Hematopoietic multipotent progenitor cell treated with erythropoietin and hydrocortisone succinate and interleukin-3 and kit ligand, for 6 days (in vitro differentiated cells): ENCODE measurements at regions not wholly inside any gene's neighbourhood (a gene's known extent, or its start where the extent isn't known, plus 50 kb on each side); places are given as distances from the start of the nearest gene placed in this dataset.
A peak's percentile ranks its signal among the peaks of the same experiment; 100 is the strongest.
"Not testable (repeated sequence)": the region's sequence is repeated elsewhere in the genome, so short reads cannot be mapped to it uniquely, and the experiment has no call there.

Source experiments
- DNase-seq: peaks from one replicate; pipeline ENCODE4 v3.0.0-alpha.2; 2015

DNA sequence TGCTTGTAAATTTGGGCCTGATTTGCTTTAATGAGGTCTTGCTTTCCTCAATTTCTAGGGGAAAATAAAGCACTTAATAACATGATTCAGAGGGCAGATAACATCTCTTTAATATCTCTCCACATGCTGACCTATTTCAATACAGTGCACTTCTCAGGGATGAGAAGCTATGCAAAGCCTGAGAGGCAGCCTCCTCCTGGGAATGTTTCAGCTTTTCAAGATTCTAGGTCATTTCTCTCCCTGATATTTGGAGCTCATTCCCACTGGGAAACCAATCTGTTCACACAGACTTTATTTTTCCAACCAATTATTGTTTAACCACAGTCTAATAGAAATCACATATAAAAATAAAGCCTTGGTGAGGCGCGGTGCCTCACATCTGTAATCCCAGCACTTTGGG lies 67.0 kb upstream of the LSAMP start:
- DNase-seq: no peak

DNA sequence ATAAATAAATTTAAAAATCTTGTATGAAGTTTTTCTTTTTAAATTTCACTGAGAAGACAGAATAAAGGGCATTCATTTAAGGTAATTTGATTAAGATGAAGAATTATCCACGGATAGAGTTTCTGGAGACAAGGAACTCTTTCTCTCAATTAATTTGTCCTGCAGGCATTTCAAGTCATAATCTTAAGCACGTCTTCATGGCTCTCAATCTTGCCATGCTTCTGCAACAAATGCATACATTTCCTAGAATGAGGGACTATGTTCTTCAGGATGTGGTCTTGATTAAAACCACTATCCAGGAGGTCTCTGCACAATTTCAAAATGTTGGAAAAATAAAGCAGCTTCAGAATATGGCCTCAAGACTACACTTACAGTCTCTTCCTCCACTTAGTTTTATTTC lies 67.6 kb upstream of the LSAMP start:
- no peak for DNase-seq

DNA sequence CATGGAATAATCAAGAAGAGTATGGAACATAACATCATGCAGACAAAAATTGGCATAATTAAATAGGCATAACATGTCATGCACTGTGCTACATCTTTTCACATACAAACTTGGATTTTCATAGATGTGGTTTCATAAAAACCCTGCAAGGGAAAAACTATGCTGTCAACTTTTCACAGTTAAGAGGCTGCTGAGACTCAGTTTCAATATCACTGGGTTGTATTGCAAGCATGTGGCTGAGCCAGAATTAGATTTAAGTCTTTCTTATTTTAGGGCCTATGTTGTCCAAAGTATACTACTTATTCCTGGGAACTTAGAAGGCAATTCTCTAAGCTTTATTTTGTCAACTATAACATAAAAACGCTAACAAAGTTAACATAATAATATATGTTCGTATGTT lies 70.7 kb upstream of the LSAMP start:
- no peak for DNase-seq

DNA sequence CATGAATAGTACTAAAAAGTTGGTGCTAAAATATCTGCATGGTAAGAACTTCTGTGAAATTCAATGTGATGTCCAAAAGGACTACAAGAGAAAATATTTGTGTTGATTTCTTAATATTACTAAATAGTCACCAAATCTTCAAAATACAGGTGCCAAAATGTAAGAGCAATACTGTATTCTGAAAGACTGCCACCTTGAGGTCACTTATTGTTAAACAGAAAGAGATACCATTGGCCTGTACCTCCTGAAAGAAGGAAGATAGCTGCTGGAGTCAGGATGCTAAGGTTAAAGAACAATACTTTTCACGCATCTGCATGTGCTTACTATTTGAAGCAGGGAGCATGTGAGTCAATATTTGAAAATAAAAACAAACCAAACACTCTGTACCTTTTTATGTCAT lies 72.0 kb upstream of the LSAMP start:
- peak; percentile 27 for DNase-seq

DNA sequence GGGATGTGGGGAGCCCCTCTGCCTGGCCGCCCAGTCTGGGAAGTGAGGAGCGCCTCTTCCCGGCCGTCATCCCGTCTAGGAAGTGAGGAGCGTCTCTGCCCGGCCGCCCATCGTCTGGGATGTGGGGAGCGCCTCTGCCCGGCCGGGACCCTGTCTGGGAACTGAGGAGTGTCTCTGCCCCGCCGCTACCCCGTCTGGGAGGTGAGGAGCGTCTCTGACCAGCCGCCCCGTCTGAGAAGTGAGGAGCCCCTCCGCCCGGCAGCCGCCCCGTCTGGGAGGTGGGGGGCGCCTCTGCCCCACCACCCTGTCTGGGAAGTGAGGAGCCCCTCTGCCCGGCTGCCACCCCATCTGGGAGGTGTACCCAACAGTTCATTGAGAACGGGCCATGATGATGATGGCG lies 73.8 kb upstream of the LSAMP start:
- not testable (repeated sequence) for DNase-seq

DNA sequence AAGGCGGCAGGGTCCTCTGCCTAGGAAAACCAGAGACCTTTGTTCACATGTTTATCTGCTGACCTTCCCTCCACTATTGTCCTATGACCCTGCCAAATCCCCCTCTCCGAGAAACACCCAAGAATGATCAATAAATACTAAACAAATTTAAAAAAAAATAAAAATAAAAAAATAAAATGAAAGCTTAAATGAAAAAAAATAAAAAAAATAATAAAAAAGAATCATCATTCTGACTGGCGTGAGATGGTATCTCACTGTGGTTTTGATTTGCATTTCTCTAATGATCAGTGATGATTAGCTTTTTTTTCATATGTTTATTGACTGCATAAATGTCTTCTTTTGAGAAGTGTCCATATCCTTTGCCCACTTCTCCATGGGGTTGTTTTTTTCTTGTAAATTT lies 74.5 kb upstream of the LSAMP start:
- DNase-seq: not testable (repeated sequence)

DNA sequence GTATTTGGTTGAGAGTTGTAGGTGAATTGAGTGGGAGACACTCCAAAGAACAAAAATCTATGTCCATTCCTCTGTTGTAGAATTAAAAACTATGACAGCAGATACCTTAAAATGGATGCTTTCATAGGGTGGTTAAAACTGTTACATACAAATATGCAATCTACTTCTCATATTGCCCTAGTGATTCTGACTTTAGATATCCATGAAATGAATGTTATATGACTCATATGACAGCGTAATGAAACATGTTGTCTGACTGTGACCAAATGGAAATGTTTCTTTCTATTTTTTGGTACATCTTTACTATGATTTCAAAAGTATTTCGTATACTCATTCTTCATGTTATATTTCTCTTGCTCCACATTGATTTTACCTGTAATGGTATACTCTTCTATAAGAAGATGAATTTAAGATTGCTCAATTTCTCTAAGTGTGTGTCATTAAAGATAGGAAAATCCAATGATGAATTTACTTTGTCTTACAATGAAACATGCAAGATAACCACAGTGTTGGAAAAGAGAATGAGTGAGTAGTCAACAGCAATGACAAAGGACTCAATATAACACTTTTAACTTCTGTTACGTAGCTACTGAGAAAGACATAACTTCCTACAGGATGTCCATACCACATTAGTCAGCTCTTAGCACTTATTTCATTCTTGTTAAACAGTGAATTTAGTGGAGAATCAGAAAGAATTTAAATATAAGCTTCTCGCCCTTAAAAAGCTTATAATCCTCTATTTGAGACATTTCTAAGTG lies 79.3 kb upstream of the LSAMP start:
- DNase-seq: no peak

DNA sequence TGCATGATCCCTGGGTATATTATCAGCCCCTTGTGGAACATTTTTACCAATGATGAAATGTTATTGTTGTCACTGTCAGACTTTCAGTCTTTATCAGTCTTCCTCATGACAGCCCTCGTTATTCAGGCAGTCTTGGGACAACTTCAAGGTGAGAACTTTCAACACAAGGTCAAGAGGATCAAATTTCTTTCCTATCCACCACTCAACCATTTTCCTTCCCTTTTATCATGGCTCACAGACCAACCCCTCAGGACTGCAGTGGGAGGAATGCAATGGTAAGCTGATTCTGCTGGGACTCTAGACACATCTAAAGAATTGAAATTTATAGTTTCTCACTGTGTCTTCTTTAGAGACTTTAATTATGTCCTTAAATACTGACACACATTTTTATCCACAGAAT lies 107.0 kb upstream of the LSAMP start:
- no peak for DNase-seq

DNA sequence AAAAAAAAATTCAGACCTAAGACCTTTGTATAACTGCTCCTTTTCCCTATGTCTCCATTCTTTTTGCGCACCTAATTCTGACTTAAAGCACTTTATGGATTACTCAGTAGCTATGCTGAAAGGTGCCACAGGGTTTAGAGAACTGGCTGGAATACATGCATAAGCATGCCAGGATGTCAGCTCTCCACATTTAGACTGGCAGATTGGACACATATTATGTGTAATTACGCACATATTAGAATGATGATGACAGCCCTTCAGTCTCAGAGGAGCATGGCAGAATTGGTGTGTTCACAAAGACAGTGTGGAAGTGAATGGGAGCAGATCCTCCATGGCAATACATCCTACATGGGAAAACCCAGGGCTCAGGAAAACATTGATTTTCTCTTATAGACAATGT lies 108.1 kb upstream of the LSAMP start:
- no peak for DNase-seq

DNA sequence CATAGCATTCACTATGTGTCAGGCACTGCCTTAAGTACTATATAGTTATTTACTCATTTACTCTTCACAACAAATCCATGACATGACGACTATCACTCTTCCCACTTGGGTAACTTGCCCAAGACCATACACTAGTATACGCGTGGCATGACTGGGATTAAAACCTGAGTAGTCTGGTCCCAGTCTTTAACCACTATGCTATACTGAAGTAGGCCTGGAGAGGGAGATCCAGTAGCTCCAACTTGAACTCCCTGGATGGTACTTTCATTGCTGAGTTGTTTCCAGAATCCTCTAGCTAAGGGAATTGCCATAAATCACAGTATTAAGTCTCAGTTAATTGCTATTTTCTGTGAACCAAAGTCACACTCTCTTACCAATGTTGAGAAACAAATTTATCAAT lies 116.2 kb upstream of the LSAMP start:
- DNase-seq: no peak

DNA sequence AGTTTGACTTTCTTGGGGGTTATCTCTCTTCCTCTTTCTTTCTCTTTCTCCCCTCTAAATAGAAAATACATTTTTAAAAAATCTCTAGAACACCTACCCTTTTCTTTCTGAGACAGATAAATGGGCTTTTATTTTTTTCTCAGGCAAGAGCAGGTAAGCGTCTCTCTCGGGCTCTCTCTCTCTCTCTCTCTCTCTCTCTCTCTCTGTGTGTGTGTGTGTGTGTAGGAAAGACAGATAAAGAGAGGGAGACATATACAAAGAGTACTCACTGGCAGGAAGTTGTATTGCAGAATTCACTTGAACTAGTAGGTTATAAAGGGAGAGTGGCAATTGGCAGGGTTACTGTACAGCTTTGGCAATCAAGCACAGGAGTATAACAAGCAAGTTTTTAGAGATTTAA lies 118.1 kb upstream of the LSAMP start:
- DNase-seq: no peak

DNA sequence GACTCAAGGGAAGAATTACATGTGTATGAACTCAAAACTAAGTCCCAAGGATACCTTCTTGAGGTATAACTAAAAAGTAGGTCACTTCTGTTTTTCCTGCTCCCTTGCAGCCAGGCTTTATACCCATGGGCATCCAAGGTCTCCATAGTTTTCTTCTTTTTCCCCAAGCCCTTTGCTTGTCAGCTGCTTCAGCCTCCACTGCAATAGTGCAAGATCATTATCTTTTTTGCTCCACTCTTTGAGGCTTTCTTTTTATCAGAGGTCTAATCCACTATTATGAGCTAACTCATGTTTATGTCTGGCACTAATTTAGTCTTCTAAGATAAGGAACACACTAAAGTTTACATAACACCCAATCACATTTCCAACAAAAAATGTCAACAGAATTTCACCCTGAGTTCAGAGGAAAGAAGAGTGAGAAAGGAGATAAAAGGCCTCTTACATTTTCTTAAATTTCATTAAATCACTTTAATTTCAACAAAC lies 121.2 kb upstream of the LSAMP start:
- DNase-seq: no peak

DNA sequence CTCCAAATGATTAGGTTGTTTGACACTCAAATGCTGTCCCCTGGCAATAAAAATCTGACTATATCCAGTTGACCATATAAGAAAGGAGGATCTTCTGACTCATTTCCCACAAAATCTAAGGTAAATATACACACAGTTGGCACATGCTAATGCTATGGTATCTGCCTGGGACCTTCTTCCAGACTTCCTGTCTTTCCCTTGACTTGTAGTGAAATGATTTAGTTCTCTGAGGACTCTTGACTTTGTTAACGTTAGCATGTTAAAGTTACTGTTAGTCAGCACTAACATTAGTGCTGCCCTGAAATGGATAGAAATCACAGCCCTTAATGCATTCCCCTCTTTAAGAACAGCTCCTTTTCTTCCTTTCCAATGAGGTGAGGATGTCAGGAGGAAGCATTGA lies 124.3 kb upstream of the LSAMP start:
- no peak for DNase-seq

DNA sequence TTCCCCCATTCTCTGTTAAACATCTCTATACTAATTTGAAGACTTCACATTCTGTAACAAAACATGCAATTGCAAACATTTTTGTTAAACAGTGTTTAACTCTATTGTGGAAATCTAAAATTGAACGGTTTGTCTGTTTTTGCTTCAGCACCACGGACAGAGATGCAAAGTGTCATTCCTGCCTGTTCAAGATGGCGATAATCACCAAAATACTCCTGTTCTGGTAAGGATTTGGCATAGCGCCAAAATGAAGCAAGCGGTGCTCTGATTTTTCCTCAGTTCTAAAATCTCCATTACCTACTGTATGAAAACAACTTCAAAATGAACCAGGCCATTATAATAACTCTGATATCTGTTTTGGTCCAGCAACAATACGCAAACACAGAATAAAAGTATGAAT lies 129.7 kb upstream of the TUSC7 start:
- peak; percentile 19 for DNase-seq

DNA sequence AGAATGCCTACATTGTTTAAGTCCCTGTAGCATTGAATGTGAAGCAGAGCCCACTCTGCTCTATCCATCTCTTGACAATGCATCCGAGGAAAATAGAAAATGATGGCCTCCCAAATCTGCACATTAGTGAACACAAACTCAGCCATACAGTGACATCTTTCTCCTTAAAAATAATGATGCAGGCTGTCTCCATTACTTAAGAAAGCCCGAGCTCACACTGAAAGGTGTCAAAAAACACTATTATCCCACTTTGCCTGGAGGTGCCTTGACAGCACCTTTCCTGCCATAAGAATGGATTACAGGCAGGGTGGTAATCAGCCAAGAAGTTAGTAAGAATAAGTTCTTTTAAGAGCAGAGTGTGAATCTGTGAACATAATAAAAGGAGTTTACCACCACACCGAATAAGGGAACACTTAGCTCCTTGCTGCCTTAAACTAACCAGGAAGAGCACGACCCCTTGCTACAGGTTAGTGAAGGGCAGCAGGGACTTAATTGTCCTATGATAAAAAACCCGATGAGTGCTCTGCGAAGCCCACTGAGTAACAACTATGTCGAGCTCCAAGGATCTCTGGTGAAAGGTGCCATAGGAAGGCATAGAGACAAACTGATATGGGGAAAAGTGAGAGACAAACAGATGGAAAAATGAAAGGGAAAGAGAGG lies 123.2 kb upstream of the TUSC7 start:
- DNase-seq: no peak

DNA sequence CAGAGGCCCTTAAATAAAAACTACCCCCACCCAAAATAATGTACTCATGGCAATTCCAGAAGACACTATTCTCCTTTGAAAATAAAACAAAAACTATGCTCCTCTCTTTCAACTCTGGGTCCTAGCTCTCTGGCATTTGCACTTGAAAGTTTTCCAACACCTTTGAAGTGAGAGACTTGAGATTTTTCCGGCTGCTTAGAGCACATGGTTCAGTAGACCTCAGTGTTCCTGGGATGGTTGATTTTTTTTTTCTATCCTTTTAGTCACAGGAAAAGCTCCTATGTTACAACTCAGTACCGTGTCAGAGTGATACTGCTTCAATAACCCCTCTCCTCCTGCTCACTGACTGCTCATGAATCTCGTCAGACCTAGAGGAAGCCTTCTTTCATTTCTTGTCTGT lies 118.3 kb upstream of the TUSC7 start:
- no peak for DNase-seq

DNA sequence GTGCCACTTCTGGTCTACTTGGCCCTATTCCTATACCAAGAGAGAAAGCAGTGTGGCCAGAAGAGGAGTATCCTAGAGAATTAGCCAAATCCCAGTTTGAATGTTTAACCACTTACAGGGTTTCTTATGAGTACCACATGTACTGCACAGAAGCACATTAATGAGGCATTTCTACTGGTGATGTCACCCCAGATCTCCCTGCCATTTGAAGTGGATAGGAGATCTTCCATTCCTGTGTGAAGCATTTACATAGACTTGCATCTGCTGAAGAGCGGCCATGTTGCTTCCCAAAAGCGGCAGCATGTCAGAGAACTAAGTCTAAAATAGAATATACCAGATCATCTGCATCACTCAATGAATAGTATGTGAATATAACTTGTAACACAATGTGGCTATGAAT lies 108.4 kb upstream of the TUSC7 start:
- DNase-seq: no peak

DNA sequence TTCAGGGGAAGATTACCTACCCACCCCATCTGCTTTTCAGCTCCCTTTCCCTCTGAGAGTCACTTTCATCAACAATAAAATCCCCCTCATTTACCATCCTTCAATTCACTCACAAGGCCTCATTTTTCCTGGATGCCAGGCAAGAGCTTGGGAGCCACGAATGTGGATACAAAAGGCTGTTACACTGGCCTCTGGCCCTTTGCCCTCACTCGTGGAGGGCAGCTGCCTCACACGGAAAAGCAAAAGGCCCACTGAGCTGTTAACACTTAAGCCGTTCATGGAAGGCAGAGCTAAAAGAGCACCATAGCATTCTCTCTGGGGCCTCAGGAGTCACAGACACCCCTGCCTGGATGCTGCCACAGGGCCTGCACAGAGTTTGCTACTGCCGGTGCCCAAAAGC lies 102.4 kb upstream of the TUSC7 start:
- no peak for DNase-seq

DNA sequence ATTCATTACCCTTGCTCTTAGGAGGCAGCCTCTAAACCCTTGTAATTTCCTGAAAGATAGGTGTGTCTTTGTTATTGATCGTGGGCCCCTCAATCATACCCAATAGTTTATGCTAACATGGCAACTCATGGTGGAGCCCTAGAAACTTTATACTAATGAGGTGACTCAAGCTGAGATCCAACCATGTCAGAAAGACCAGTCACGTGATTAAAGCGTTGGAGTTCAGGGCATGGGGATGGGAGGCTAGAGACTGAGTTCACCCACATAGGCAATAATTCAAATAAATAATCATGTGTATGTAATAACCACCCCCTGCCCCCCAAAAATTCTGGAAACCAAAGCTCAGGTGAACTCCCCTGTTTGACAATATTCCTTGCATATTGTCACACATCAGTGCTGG lies 99.5 kb upstream of the TUSC7 start:
- no peak for DNase-seq

DNA sequence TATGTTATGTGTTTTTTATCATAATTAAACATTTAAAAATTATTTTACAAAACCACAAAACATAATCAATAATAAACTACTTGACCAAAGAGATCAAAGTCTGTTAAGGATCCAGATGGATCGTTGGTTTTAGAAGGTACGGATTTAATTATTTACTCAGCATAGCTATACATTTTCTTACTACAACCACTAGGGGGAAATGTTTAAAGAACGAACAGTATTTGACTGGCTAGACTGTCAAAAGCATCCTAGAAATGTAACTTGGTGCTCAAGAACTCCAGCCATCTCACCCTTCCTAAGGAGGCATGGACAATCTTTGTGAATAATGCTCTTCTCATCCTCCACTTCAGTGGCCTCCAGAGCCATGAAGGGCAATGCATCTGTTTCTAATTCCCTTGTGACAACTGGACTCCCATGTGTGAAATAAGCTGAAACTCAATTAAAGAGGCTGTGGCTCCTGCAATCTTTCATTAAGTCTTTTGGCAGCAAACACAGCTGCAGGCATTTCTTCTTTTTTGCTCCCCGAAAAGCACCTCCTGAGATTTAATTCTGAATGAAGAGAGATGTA lies 94.7 kb upstream of the TUSC7 start:
- peak; percentile 13 for DNase-seq

DNA sequence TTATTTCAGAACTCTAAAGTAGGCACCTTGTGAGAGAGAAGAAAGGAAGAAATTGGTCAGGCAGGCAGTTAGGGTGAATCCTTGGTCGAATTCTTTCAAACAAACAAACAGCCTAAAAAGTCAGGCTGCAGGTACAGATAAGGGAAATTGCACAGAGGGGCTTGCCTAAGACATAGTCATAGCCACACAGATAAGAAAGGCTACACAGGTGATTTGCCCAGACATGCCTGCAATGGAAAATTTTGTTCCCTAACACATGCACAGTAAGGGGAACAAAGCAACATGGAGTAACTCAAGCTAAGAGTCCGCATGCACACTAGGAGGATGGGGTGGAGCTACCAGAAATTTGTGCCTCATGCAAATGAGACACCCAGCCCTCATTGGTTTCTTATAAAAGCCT lies 91.4 kb upstream of the TUSC7 start:
- DNase-seq: no peak

DNA sequence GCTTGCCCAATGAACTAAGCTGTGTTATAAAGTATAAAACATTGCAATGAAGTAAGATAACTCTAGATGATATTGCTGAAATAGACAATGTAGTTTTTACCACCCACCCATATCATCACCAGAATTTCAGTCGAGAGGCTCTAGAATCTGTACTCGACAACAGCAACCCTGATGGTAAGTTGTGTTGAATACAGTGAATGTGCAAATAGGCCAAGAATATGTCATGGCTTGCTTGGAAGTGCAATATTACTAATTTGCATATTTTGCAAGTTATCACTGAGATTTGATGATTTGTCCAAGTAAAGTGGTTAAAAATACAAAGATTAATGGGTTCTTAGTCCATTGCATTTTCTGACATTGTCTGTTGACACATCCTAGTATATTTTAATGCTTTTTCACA lies 90.6 kb upstream of the TUSC7 start:
- DNase-seq: no peak

DNA sequence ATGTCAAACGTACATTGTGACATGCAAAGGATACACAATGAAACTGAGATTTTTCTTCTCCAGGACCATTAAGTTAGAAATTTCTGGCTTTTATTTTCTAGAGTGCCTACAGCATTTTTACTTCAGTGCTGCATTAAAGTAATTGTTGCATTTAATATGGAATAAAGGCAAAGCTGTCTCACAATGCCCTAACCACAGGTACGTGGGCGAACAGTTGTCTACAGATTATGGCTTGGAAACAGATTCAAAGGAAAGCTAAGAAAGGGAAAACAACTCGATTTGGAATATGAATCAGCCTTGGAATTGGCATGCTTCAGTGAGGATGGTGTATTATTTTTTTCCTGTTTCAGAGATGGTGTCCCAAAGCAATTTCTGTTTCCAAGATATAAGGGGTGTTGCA lies 79.1 kb upstream of the TUSC7 start:
- no peak for DNase-seq

DNA sequence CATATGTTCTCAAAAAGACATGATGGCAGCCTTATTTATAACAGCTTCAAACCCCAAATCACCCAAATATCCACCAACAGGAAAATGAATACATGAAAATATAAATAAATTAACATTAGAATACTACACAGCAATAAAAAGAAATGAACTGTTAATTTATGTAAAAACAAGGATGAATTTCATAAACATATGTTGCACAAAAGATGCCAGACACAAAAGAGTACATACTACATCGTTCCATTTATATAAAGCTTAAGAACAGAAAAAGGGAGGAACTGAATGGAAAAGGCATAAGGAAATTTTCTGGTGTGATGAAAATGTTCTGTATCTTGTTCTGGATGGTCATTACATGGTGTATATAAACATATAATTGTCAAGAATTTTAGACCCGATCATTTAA lies 69.9 kb upstream of the TUSC7 start:
- no peak for DNase-seq

DNA sequence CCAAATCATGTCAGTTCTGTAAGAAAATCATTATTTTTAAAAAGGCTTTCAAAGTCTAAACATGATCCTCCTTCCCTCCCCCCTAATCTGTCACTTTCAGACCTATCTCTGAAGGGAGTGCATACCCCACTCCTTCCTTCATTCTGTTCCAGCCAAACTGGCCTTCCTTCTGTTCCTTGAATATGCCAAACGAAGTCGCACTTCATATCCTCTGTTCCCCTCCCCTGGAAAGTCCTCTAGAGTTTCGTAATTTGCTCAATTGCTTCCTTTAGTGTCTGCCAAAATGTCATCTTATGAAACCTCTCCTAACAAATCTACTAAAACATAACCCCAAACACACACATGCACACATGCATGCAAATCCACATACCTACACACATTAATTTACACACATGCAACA lies 69.5 kb upstream of the TUSC7 start:
- DNase-seq: no peak
